ENCODE measurements at regions not wholly inside any gene's neighbourhood (a gene's known extent, or its start where the extent isn't known, plus 50 kb on each side); places are given as distances from the start of the nearest gene placed in this dataset.
"Not testable (repeated sequence)": the region's sequence is repeated elsewhere in the genome, so short reads cannot be mapped to it uniquely, and the experiment has no call there.

DNA sequence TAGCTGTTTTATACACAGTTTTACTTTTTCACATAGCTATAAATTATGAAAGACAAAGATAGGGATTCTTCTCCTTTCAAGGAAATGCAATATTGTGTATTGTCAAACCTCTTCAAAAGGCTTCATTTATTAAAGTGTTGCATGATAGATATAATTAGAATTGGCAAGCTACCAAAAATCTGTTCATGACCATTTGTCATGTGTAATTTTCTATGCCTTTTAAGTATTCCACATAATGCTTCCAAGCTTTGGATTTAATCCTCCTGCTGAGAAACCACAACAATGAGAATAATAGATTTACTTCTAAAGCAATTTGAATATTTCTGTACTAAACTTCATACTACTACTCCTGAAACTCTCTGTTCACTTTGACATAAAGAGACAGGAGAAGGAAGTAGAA, 403.2 kb upstream of the CCDC179 start:
- no peak for DNase-seq

GRCh38 chr11:23272095-23272494, 411.8 kb upstream of the CCDC179 start:
- DNase-seq = no peak

DNA sequence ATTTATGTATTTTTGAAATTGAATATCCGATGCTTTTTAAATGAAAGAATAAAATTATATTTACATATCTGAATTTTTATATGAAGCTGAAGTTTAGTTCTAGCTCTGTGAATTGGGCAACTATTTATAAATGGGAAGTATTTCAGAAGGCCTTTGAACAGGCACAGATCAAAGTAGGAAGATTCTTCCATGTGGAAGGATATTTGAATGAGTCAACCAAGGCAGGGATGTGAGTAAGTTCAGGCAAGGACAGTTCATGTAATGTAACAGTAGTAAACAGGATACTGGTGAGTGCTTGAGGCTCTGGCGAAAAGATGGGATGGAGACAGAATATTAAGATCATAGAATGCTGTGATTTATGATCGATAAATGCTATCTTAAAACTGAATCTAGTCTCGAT, 417.8 kb upstream of the CCDC179 start:
- DNase-seq = no peak

DNA sequence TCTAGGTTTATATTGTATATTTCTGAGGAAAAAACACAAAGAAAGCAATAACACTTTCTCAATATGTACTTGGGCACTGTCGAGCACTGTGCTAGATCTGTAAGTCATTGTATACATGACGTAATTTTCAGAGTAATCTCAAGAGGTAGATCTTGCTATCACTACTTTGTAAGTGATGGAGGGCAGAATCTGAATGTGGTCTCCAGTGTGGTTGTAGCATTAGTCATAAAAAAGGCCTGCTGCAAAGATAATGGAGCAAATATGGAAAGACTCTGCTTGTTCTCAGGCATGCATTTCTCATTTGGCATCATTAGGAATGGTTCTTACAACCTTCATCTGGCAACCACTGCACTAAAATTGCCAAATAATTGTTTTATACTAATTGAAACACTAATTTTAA, 419.8 kb upstream of the CCDC179 start:
- no peak for DNase-seq

DNA sequence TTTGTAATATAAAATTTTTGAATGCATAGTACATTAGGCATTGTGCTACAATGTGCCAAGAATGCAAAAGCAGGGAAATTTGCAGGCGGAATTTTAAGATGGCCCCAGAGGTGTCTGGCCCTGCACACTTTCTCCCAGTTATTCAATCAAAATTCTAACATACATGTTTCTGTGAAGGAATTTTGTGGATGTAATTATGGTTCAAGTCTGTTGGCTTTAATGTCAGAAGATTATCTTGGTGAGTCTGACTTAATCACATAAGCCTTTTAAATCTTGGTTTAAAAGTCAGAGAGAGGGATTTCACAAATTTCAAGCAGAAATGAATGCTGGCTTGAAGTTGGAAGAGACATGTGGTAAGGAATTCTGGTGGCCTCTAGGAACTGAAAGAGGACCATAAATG, 423.4 kb upstream of the CCDC179 start:
- no peak for DNase-seq

DNA sequence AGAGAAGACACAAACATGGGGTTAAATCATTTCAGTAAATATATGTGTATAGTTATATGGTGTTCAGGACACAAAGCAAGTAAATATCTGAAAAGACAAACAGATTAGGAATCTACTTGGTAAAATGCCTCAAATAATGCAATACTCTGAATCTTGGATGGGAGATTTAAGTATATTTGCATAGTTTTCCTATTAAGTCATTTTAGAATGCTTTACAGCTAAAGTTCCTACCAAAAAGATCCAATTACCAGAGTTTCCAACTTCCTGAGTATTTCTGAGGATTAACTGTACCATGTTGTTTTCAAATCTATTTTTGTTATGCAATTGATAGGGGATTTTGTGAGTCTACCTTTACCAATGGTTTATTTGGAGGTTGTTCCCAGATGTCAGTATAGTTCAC, 424.4 kb upstream of the CCDC179 start:
- no peak for DNase-seq

GRCh38 chr11:23288003-23288783, 427.9 kb upstream of the CCDC179 start:
- no peak for DNase-seq

GRCh38 chr11:23295241-23295640, 435.0 kb upstream of the CCDC179 start:
- DNase-seq = no peak

- no peak for DNase-seq
These were observed 447.8 kb upstream of the CCDC179 start for GRCh38 chr11:23308041-23308440.

DNA sequence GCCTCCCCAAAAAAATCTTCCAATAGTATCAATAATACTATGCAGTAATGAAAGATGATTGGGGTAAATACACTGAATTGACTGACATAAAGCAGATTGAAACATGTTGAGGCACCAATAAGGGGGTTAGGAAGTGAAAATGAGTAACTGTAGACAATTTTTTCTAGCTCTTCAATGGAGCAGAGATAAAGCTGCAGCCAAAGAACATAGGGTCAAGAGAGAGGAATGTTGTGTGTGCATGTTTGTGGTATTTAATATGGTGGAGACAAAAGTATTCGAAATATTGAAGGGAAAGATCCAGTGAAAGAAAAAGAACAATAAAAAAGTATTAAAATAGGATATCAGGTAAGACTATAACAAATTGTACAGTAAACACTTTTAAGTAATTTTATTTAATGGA, 450.0 kb upstream of the CCDC179 start:
- no peak for DNase-seq

- no peak for DNase-seq
These were observed 452.0 kb upstream of the CCDC179 start for GRCh38 chr11:23311986-23312940.

DNA sequence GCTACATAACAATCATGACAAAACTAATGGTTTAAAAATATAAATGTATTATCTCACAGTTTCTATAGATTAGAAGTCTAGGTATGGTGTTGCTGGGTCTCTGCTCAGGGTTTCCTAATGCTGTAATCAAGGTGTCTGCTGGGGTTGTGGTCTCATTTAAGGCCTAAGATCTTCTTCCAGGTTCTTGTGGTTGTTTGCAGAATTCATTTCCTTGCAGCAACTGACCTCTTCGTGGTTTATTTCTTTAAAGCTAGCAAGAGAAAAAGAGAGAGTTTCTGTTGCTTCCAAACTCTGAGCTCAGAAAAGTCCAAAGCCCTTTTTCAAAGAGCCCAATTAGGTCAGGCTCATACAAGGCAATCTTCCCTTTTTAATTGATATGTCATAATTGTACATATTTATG, 452.7 kb upstream of the CCDC179 start:
- no peak for DNase-seq

DNA sequence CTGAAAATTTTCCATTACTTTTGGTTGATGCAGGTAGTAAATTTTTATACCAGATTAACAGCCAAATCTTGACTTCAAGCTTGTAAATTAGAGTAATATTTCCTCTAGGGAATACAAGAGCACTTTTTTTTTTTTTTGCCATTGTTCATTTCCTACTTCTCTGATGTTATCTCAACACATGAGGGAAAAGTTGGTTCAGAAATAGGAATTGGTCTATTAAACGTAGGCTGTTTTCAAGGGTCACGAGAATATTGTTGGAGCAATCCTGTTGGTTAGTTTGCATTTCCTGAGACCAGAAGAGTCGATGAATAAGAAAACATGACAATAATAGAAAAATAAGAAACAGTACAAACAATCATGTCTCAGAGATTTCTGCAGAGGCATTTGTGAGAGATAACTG, 453.9 kb upstream of the CCDC179 start:
- no peak for DNase-seq

DNA sequence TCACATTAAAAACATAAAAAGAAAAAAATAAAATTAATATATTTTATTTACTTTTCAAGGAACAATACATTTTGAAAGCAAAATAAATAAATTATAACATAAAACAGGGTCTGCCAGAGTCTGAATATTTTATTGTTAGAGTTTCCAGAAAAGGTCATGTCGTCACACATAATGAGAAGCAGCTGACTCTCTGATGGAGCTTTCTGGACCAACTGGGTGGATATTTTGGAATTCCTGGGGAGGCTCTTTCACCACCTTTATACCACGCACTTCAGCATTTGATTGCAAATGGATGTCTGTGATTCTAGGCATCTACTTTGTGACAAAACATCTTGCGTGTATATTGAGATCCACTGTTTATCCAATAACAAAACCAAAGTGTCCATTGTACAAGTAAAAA, 455.0 kb upstream of the CCDC179 start:
- no peak for DNase-seq

GRCh38 chr11:23317816-23318215, 457.5 kb upstream of the CCDC179 start:
- DNase-seq = no peak

DNA sequence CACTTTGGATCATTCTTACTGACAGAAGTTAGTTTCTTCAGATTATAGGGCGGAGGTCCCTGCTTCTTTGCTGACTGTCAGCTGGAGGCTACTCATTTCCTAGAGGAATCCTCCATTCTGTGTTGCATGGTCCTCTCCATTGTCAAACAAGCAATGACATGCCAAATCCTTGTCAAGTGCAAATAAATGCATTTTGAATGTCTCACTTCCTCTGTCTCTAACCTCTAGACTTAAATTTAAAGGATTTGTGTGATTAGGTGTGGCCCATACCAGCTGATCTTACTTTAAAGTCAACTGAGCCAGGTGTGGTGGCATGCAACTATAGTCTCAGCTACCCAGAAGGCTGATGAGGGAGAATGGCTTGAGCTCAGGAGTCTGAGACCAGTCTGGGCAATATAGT, 458.4 kb upstream of the CCDC179 start:
- DNase-seq = no peak

DNA sequence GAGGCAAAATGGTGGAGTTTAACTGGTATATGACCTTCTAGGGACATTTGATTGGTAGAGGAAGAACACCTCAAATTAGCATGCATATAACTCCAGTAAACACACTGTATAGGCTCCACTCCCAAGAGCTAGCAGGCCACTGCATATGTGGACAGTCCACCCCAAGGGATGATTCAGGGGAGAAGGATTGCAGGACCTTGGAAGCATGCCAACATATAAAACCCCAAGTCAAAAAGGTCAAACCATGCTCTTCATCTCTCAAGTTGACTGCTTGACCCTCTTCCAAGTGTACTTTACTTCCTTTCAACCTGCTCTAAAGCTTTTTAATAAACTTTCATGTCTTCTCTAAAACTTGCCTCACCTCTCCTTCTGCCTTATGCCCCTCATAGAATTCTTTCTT, 459.9 kb upstream of the CCDC179 start:
- DNase-seq = no peak

DNA sequence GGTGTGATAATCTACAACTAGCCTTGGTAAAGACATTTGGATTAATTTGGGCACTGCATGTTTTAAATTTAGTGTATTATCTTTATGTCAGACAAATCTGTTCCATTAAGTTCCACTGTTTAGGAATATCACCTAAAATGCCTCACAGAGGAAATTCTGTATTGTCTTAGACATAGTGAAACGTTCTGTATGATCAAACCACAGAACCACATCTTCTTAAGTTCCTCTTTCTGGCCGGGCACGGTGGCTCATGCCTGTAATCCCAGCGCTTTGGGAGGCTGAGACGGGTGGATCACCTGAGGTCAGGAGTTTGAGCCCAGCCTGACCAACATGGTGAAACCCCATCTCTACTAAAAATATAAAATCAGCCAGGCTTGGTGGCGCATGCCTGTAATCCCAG, 475.3 kb upstream of the CCDC179 start:
- not testable (repeated sequence) for DNase-seq

- DNase-seq = no peak
These were observed 476.7 kb upstream of the CCDC179 start for GRCh38 chr11:23336961-23337360.

DNA sequence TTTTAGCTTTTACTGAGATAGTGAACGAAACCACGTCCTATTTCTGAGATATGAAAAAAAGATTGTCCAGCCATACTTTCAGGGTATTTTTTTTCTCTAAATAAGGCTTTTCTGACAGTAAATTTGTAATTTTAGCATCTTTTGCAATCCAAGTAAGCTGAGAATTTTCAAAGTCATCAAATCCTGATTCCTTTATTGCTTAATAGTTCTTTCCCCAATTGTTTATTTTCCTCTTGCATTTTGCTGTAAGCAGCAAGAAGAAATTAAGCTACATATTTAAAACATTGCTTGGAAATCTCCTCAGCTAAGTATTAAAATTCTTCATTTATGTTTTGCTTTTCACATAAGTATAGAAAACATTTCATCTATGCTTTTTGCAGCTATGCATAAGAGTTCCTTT, 493.3 kb upstream of the CCDC179 start:
- DNase-seq = no peak

DNA sequence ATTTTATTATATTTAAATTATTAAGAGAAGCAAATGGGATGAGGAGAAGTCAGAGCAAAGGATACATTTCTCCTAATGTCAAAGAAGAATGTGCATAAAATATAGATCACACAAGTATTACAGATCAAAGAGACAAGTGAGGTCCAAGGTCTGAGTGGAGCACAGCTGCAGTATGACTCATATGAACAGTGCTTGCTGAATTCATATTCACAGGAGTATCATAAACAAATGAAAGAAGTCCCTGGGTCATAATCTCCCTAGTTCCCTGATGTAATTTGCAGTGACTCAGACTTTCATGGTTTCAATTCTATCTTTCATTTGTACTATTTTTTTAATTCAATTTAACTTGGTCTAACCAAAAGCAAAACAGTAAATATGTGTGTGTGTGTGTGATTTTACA, 499.0 kb upstream of the CCDC179 start:
- no peak for DNase-seq

DNA sequence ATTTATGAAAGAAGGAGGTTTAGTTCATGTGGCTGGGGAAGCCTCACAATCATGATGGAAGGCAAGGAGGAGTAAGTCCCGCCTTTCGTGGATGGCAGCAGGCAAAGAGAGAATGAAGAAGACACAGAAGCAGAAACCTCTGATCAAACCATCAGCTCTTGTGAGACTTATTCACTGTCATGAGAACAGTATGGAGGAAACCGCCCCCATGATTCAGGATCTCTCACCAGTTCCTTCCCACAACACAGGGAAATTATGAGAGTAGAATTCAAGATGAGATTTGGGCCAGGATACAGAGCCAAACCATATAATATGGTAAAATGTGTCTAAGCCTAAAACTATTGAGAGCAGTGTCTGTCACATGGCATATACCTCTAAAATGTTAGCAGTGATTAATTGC, 503.8 kb upstream of the CCDC179 start:
- DNase-seq = no peak

GRCh38 chr11:23370580-23371275, 510.5 kb upstream of the CCDC179 start:
- no peak for DNase-seq

DNA sequence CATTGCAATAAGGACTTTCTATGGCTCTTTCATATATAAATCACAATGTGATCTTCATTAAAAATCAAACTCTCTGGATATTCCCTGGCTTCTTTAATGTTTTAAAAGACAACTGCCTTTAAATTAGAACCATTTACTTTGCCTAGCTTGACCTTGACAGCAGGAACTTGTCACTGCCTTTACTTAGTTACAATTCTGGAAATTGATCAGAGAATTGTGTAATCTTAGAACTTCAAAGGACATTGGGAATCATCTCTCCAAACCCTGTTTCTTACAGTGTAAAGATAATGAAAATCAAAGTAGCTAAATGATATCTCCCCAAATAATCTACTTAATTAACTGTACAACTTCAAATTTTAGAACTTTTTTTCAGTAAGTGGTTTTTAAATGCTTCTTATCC, 517.6 kb upstream of the CCDC179 start:
- DNase-seq = no peak

Data from CD4-positive, alpha-beta T cell treated with Interleukin-12 subunit alpha and Interleukin-12 subunit beta, for 1 hour (primary cell).